ENCODE measurements at regions not wholly inside any gene's neighbourhood (a gene's known extent, or its start where the extent isn't known, plus 50 kb on each side); places are given as distances from the start of the nearest gene placed in this dataset.

DNA sequence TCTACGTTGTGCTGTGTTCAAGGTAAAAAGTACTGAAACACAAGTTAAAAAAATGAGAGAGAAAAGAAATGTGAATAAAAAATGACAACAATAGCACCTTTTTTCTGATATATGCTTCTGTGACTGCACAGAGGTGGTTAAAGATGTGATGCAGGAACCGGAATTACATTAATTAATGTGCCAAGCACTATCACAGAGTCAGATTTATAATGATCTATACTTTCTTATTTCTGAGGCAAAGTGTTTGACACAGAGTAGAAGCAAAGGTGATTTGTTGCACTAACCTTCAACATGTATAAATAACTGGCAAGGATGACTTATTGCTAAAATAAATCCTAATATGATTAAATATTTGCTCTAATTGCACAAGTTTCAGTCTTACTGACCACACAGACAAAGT is 654.6 kb upstream of the SLITRK1 start:
- no peak for TF ChIP-seq EZH2phosphoT487 (IDR thresholded peaks at IDR 0.05; ENCODE audit: borderline replicate concordance, low read depth, low read length)
- TF ChIP-seq, protein P1, sequence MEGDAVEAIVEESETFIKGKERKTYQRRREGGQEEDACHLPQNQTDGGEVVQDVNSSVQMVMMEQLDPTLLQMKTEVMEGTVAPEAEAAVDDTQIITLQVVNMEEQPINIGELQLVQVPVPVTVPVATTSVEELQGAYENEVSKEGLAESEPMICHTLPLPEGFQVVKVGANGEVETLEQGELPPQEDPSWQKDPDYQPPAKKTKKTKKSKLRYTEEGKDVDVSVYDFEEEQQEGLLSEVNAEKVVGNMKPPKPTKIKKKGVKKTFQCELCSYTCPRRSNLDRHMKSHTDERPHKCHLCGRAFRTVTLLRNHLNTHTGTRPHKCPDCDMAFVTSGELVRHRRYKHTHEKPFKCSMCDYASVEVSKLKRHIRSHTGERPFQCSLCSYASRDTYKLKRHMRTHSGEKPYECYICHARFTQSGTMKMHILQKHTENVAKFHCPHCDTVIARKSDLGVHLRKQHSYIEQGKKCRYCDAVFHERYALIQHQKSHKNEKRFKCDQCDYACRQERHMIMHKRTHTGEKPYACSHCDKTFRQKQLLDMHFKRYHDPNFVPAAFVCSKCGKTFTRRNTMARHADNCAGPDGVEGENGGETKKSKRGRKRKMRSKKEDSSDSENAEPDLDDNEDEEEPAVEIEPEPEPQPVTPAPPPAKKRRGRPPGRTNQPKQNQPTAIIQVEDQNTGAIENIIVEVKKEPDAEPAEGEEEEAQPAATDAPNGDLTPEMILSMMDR (conservative IDR thresholded peaks at IDR 0.05; ENCODE audit: low read length) = no peak
- ChIA-PET CTCF (ENCODE audit: unreplicated experiment) (no interaction called here), POLR2A (interaction anchor here (1.3 kb wide), 1 partner anchor 12 kb away, joined by 8 read pairs; no protein-coding TSS in a partner anchor)
- Histone ChIP-seq H3K4me1 (ENCODE audit: insufficient read depth, low read length, poor library complexity, severe bottlenecking) (no peaks in the 10 kb centered on the region), H2AFZ (ENCODE audit: low read length) (no peak overlapping the region), H3K9me2 (ENCODE audit: insufficient read depth, low read length) (no peaks in the 10 kb centered on the region), H3K4me2 (ENCODE audit: low read length) (no peak overlapping the region), H3K27ac (ENCODE audit: low read depth, low read length, poor library complexity, severe bottlenecking) (no peak overlapping the region), H3K9me3 (ENCODE audit: low read length) (no peaks in the 10 kb centered on the region), H3K36me3 (ENCODE audit: insufficient read depth, low read length) (no peaks in the 10 kb centered on the region), H4K20me1 (ENCODE audit: insufficient read depth, low read length) (no peaks in the 10 kb centered on the region), H3K4me3 (ENCODE audit: low read depth, low read length, poor library complexity, severe bottlenecking) (no peak overlapping the region), H3K79me2 (ENCODE audit: insufficient read depth, low read depth, low read length) (no peaks in the 10 kb centered on the region)
- BruUV-seq (replicated peaks) = no TSS peak
- DNase-seq (ENCODE audit: low spot score) = no peak
- intact Hi-C loops (cut with micrococcal nuclease; ENCODE audit: unreplicated experiment) = no loop called here

DNA sequence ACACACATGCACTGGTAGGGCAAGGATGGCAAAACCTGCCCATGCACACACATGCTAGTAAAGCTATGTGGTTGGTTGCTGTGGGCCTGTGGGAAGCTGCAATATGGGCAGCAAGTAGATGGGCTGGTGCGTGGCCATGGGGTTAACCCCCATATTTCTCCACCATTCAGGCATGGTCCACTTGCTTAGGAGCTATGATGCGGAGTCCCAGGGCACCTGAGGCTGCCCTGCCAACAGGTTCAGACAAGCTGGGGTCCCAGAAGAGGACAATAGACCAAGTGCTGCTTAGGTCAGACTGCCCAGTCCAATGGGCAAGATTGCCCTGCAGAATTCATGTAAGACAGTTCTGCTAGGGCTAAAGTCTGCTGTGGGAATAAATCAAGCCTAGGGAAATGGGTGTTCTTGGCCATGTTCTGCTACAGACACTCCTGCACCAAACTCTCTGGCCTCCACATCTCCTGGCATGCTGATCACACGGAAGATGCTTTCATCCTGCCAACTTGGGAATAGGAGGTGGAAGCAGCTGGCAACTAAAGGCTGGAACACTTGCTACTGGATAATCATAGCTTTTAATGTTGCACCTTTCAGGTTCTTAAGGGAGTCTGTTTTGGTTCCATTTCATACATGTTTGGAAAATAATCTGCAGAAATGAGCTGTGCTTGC is 646.3 kb upstream of the SLITRK1 start:
- H4K20me1 ChIP-seq (ENCODE audit: insufficient read depth, low read length) = no peaks in the 10 kb centered on the region
- H3K4me1 ChIP-seq (ENCODE audit: insufficient read depth, low read length, poor library complexity, severe bottlenecking) = no peaks in the 10 kb centered on the region
- no peak overlapping the region for H2AFZ ChIP-seq (ENCODE audit: low read length)
- no peak overlapping the region for H3K4me2 ChIP-seq (ENCODE audit: low read length)
- intact Hi-C loops (cut with micrococcal nuclease; ENCODE audit: unreplicated experiment) = no loop called here
- TF ChIP-seq EZH2phosphoT487 (IDR thresholded peaks at IDR 0.05; ENCODE audit: borderline replicate concordance, low read depth, low read length) = no peak
- H3K9me3 ChIP-seq (ENCODE audit: low read length) = no peaks in the 10 kb centered on the region
- BruUV-seq (replicated peaks) = no TSS peak
- ChIA-PET POLR2A (interaction anchor here (1.1 kb wide), 1 partner anchor 48 kb away, joined by 3 read pairs; no protein-coding TSS in a partner anchor), CTCF (ENCODE audit: unreplicated experiment) (no interaction called here)
- H3K4me3 ChIP-seq (ENCODE audit: low read depth, low read length, poor library complexity, severe bottlenecking) = no peak overlapping the region
- no peak for DNase-seq (ENCODE audit: low spot score)
- H3K36me3 ChIP-seq (ENCODE audit: insufficient read depth, low read length) = no peaks in the 10 kb centered on the region
- H3K27ac ChIP-seq (ENCODE audit: low read depth, low read length, poor library complexity, severe bottlenecking) = no peak overlapping the region
- H3K79me2 ChIP-seq (ENCODE audit: insufficient read depth, low read depth, low read length) = no peaks in the 10 kb centered on the region
- H3K9me2 ChIP-seq (ENCODE audit: insufficient read depth, low read length) = no peaks in the 10 kb centered on the region

DNA sequence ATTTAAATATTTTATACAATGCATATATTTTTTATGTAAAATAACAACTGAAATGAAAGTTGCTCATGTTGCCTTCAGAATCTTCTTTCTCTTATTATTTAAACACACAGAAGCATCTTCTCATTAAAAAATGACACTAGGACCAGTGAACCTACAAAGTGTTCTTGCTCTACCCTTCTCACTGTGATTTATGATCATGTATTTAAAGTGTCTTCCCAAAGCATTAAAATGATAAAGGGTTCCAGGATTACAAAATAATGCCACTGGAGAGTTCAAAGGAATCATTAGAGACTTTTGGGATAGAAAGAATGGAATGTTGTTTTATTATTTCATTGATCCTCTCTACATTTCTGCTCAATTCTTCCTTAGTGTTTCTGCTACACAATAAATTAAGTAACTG is 643.6 kb upstream of the SLITRK1 start:
- ChIA-PET POLR2A (interaction anchor here (1.8 kb wide), 1 partner anchor 10 kb away, joined by 8 read pairs; no protein-coding TSS in a partner anchor), CTCF (ENCODE audit: unreplicated experiment) (no interaction called here)
- BruUV-seq (replicated peaks) = no TSS peak

More for the DNA sequence above, 643.6 kb upstream of the SLITRK1 start:
- Histone ChIP-seq H3K4me3 (ENCODE audit: low read depth, low read length, poor library complexity, severe bottlenecking) (no peak overlapping the region), H3K9me2 (ENCODE audit: insufficient read depth, low read length) (no peaks in the 10 kb centered on the region), H3K27ac (ENCODE audit: low read depth, low read length, poor library complexity, severe bottlenecking) (no peak overlapping the region), H4K20me1 (ENCODE audit: insufficient read depth, low read length) (no peaks in the 10 kb centered on the region), H3K79me2 (ENCODE audit: insufficient read depth, low read depth, low read length) (no peaks in the 10 kb centered on the region), H3K9me3 (ENCODE audit: low read length) (no peaks in the 10 kb centered on the region), H3K4me2 (ENCODE audit: low read length) (no peak overlapping the region), H3K4me1 (ENCODE audit: insufficient read depth, low read length, poor library complexity, severe bottlenecking) (no peaks in the 10 kb centered on the region), H3K36me3 (ENCODE audit: insufficient read depth, low read length) (no peaks in the 10 kb centered on the region), H2AFZ (ENCODE audit: low read length) (no peak overlapping the region)
- intact Hi-C loops (cut with micrococcal nuclease; ENCODE audit: unreplicated experiment) = no loop called here
- TF ChIP-seq, protein P1 (conservative IDR thresholded peaks at IDR 0.05; ENCODE audit: low read length) = no peak
- no peak for TF ChIP-seq EZH2phosphoT487 (IDR thresholded peaks at IDR 0.05; ENCODE audit: borderline replicate concordance, low read depth, low read length)
- no peak for DNase-seq (ENCODE audit: low spot score)
